GM12873 (cell line): ENCODE measurements at regions not wholly inside any gene's neighbourhood (a gene's known extent, or its start where the extent isn't known, plus 50 kb on each side); places are given as distances from the start of the nearest gene placed in this dataset.

Source experiments
- TF ChIP-seq, protein P1 (sequence below): IDR thresholded peaks from 2 replicates; pipeline ENCODE4 v1.5.1; 2012; ENCODE audit warnings: low read depth, mild to moderate bottlenecking, moderate library complexity, low read length, control low read depth; ENCODE audit not compliant: insufficient read depth; ENCODE audit errors: missing control alignments

DNA sequence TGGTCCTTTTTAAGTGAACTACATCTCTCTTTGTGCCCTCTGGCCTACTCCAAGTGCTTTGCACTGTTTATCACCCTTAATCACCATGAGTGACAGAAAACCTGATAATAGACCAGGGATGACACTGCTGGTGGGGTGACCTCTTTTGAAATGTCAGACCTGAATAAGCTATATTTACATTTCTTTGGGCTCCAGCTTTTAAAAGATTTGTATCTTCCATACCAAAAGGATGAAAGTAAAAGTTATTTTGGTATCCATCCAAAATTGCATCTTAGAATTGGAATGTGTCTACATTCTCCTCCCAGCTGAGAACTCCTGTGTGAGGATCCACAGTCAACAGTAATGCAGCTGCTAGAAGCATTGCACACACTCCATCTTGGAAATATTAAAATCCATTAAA lies 370.0 kb downstream of the CDH11 start:
- TF ChIP-seq, protein P1, sequence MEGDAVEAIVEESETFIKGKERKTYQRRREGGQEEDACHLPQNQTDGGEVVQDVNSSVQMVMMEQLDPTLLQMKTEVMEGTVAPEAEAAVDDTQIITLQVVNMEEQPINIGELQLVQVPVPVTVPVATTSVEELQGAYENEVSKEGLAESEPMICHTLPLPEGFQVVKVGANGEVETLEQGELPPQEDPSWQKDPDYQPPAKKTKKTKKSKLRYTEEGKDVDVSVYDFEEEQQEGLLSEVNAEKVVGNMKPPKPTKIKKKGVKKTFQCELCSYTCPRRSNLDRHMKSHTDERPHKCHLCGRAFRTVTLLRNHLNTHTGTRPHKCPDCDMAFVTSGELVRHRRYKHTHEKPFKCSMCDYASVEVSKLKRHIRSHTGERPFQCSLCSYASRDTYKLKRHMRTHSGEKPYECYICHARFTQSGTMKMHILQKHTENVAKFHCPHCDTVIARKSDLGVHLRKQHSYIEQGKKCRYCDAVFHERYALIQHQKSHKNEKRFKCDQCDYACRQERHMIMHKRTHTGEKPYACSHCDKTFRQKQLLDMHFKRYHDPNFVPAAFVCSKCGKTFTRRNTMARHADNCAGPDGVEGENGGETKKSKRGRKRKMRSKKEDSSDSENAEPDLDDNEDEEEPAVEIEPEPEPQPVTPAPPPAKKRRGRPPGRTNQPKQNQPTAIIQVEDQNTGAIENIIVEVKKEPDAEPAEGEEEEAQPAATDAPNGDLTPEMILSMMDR, result no peak

DNA sequence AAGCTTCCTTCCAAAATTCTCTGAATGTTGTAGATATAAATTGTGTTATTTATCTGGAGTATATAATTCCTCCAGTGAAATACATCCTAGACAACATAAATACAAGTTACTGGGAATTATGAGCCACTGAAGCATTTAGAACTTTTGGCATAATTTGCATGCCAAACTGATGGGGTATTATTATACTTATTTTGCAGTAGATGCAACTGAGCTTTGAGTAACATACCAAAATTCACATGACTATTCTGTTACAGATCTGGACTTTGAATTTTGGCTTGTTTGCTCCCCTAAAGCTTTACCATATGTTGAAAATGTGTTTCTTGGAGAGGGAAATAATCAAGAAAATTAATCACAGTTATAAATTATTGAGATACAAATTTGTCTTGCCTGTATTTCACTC lies 372.5 kb downstream of the CDH11 start:
- TF ChIP-seq, protein P1, result no peak

DNA sequence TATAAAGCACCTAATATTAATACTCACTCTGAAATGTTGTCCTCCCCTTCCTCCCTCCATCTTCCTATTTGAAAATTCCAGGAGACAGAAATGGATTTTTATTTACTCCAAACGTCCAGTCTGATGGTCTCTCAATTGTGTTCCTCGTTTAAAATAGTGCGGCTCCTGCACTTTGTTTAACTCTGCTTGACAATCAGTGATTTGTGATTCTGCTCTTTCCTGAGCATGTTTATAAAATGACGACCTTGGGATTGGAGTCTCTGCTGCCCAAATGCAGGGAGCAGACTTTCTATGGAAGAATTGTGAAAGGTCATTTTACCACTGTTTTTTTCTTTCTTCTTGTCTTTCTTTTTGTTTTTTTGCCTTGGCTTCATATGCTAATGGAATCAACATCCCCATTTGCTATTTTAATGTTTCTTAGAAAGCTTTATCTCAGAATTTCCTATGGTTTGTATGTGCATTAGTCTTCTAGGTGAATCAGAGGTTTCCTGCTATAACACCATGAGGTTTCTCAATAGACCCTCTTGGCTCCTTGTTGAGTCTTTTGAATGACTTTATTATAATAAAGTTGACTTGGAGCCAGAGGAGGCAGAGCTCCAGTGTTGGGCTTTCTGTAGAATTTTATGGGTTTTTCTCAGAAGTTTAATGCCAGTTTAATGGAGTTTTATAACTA lies 376.5 kb downstream of the CDH11 start:
- TF ChIP-seq, protein P1, result no peak

DNA sequence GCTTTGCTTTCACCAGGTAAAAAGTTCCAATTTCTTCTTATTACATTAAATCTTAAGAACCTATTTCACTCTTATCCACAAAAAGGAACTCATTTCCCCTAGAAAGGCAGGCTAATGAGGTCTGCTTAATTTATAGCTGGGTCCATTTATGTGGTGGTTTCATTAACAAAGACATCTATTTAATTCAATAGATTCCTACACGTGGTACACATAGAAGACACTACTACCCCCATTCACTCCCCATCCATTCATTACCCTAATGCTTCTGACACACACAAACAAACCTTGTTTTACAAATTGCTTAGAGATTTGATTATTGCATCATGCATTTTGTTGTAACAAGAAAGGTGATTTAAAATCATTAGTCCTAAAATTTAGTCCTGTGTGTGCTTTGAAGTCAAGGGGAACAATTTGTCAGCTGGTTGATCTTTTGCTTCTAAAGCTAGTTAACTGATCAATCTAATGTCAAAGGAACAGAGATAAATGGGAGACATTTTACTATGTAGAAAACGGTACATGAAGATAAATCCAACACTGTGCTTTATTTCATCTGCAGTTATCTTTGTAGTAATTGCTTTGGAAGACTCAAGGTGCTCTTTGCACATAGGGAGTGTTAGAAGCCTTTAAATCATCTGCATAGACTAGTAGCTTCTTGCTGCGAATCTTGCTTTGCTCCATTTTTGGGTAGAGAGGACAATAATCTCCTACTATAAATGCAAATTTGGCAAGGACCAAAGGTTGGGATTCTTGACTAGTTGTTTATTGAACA lies 379.2 kb downstream of the CDH11 start:
- TF ChIP-seq, protein P1, result no peak

DNA sequence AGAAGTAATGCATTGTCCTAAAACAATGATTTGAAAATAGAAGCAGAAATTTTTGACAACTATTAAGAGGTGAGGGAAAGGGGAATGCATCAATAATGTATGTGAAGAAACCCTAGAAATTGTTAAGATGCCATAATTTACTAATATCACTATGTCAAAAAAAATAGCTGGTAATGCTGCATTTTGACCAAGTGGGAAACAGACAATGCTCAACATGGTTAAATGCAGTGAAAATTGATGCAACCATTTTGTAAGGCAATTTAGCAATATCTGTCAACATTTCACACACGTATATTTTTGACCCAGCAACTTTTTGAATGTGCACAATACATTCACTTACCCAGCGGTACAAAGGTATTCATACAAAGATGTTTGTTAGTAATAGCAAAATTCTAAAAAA lies 381.6 kb downstream of the CDH11 start:
- TF ChIP-seq, protein P1, result no peak

DNA sequence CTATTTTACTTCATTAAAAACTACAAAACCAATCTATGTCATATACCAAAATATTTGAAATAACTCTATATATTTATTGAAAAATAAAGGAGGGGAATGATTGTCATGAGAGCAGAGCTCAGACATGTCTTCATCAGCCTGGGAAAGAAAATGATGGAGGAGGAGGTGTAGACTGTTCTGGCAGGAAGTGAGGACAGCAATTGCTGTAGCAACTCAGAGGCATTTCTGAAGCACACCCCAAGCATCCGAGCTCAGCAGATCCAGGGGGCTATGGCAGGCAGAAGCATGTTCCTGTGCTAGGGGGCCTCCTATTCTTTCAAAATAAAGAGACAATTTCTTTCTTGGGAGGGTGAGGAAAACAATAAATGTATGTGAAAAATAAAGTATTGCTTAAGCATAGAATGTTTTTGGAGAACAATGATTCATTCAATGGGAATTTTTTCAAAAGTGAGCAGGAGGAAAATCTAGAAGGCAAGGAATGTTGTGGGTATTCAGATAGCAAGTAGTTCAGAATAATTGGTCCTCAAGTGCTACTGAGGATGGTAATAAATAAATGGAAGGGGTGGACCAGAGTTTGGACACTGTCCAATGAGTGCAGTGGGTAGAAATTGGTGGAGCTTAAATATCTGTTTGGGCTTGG lies 383.4 kb downstream of the CDH11 start:
- TF ChIP-seq, protein P1, result no peak

DNA sequence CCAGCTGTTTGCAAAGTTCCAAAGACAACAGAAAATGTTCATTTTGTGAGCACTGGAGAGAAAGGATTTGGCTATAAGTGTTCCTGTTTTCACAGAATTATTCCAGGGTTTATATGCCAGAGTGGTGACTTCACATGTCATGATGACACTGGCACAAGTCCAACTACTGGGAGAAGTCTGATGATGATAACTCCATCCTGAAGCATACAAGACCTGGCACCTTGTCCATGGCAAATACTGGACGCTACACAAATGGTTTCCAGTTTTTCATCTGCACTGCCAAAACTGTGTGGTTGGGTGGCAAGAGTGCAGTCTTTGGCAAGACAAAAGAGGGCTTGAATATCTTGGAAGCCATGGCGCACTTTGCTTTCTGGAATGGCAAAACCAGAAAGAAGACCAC lies 385.0 kb downstream of the CDH11 start:
- TF ChIP-seq, protein P1, result no peak
